ENCODE measurements at regions not wholly inside any gene's neighbourhood (a gene's known extent, or its start where the extent isn't known, plus 50 kb on each side); places are given as distances from the start of the nearest gene placed in this dataset.

GRCh38 chr2:144054911-144055310 is 465.0 kb downstream of the ZEB2 start:
- ChIA-PET CTCF (no interaction called here), POLR2A (no interaction called here)
- no peak for ATAC-seq
- Mint-ChIP-seq H3K9me3 (ENCODE audit: low read depth) (no peaks in the 10 kb centered on the region), H3K4me1 (no peaks in the 10 kb centered on the region), H3K36me3 (ENCODE audit: low read depth) (peaks cover 2% of the 10 kb centered on the region), H3K27ac (no peak overlapping the region), H3K4me3 (no peak overlapping the region), H3K27me3 (no peaks in the 10 kb centered on the region)
- intact Hi-C loops (cut with DNase I, micrococcal nuclease), result no loop called here
- no peak for DNase-seq

- Mint-ChIP-seq H3K27ac (no peak overlapping the region), H3K9me3 (ENCODE audit: low read depth) (no peaks in the 10 kb centered on the region), H3K4me1 (no peaks in the 10 kb centered on the region), H3K4me3 (no peak overlapping the region), H3K27me3 (no peaks in the 10 kb centered on the region), H3K36me3 (ENCODE audit: low read depth) (peaks cover 2% of the 10 kb centered on the region)
- POLR2A ChIA-PET, result no interaction called here
- ATAC-seq (no peak), DNase-seq (no peak)
- CTCF ChIA-PET, result no interaction called here
- intact Hi-C loops (cut with DNase I, micrococcal nuclease), result no loop called here
Observed at GRCh38 chr2:144052083-144052482, 467.8 kb downstream of the ZEB2 start.

DNA sequence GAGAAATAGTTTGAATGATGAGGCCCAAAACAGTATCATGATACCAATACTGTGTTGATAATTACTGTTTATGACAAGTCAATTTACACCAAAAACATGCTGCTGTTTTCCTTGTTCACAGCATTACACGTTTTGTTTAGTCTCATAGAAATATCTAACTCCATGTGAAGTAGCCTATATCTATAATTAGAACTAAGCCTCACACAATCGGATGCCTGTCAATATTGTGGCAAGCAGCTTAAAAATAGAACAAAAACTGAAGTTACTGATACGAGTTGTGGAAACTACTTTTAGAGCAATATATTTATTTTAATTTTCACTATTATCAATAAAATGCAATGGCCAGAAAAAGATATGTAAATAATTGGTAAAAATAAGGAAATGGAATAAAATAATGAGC is 470.8 kb downstream of the ZEB2 start:
- no peaks in the 10 kb centered on the region for H3K9me3 Mint-ChIP-seq (ENCODE audit: low read depth)
- DNase-seq (no peak), ATAC-seq (no peak)
- ChIA-PET CTCF (interaction anchor here (1.1 kb wide), 1 partner anchor 15 kb away, joined by 3 read pairs; no protein-coding TSS in a partner anchor), POLR2A (no interaction called here)
- intact Hi-C loops (cut with DNase I, micrococcal nuclease), result no loop called here
- no peak overlapping the region for H3K4me3 Mint-ChIP-seq
- no peaks in the 10 kb centered on the region for H3K27me3 Mint-ChIP-seq
- H3K4me1 Mint-ChIP-seq, result no peaks in the 10 kb centered on the region
- H3K27ac Mint-ChIP-seq, result no peak overlapping the region
- peaks cover 2% of the 10 kb centered on the region for H3K36me3 Mint-ChIP-seq (ENCODE audit: low read depth)

DNA sequence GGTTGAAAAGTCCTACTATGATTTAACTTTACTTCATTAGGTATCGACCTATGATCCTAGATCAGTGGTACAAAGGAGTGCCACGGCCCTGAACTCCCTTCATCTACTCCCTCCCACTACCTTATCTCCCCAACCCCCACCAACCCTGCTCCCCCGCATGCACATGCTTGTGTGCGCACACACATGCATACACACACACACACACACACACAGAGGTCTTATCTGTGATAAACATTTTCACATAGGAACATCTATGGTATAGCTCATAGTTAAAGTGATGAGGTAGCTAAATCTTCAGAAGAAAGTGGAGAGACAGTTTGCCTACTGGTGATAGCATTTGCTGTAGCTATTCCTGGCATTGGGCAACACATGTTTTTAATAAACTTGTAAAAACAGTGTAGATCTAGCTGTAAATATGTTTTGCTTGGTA is 471.3 kb downstream of the ZEB2 start:
- CTCF ChIA-PET, result interaction anchor here (0.6 to 1.1 kb wide), 3 partner anchors 15 to 32 kb away, joined by 3 to 4 read pairs (median 3); no protein-coding TSS in a partner anchor
- DNase-seq (no peak), ATAC-seq (no peak)
- Mint-ChIP-seq H3K27me3 (no peaks in the 10 kb centered on the region), H3K9me3 (ENCODE audit: low read depth) (no peaks in the 10 kb centered on the region), H3K4me3 (no peak overlapping the region), H3K27ac (no peak overlapping the region), H3K4me1 (no peaks in the 10 kb centered on the region), H3K36me3 (ENCODE audit: low read depth) (peaks cover 2% of the 10 kb centered on the region)
- intact Hi-C loops (cut with DNase I, micrococcal nuclease), result no loop called here
- POLR2A ChIA-PET, result no interaction called here

DNA sequence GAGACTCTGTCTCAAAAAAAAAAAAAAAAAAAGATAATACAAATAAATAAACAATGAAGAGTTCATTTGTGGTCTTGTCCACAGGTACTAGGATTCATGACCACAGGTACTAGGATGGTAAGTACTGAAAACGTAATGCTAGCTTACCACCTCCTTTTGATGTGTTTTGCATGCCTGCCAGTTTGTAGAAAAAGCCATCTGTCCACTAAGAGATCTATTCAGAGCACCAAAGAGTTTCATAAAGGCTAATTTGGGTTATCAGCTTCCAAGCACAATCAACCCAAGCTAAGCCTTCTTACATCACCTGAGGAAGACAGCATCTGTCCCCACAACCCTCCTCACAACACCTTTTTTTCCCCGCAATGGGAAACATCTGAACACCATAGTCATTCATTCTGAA is 477.2 kb downstream of the ZEB2 start:
- CTCF ChIA-PET, result no interaction called here
- no peaks in the 10 kb centered on the region for H3K36me3 Mint-ChIP-seq (ENCODE audit: low read depth)

DNA sequence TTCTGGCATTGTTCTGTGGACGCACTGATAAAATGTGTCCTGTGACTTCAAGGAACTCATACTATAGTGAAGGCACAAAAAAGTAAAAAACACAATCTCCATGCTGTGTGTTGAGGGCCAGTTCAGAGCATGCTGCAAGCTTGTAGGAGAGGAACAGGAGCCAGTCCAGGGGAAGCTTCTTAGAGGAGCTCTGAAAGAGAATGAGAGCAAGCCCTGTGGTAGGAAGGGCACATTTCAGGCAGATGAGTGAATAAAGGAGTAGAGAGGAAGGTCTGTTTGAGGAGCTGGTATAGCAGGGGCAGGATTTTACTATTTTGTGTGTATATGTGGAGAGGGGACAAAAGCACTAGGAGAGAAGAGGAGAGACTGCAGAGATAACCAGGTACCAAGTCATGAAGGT is 478.3 kb downstream of the ZEB2 start:
- H3K27ac Mint-ChIP-seq, result no peak overlapping the region

More for the DNA sequence above, 477.2 kb downstream of the ZEB2 start:
- Mint-ChIP-seq H3K27ac (no peak overlapping the region), H3K4me3 (no peak overlapping the region), H3K4me1 (peaks cover 4% of the 10 kb centered on the region), H3K27me3 (no peaks in the 10 kb centered on the region), H3K9me3 (ENCODE audit: low read depth) (no peaks in the 10 kb centered on the region)
- ATAC-seq (no peak), DNase-seq (no peak)
- POLR2A ChIA-PET, result no interaction called here
- intact Hi-C loops (cut with DNase I, micrococcal nuclease), result no loop called here

DNA sequence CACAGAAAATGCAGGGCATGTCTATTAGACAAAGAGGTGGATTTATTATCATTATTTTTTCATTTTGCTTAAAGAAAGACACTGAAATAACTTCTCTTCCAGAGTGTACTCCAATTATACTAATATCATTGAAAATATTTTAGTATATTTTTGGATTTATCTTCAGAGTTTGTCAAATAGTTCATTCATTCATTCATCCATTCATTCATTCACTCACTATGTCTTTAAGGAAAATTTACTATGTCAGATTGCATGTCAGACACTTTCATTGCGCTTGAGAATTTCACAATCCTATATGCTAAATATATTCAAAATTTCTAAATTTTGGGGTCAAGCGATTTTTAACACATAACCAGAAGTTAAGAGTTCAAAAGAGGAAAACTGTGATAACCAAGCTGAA is 479.1 kb downstream of the ZEB2 start:
- Mint-ChIP-seq H3K27ac (no peak overlapping the region), H3K4me1 (peaks cover 4% of the 10 kb centered on the region), H3K27me3 (no peaks in the 10 kb centered on the region), H3K36me3 (ENCODE audit: low read depth) (no peaks in the 10 kb centered on the region), H3K4me3 (no peak overlapping the region), H3K9me3 (ENCODE audit: low read depth) (no peaks in the 10 kb centered on the region)
- no peak for DNase-seq
- intact Hi-C loops (cut with DNase I, micrococcal nuclease), result no loop called here
- ChIA-PET CTCF (no interaction called here), POLR2A (no interaction called here)
- ATAC-seq, result no peak

More for the DNA sequence above, 478.3 kb downstream of the ZEB2 start:
- intact Hi-C loops (cut with DNase I, micrococcal nuclease), result no loop called here
- H3K4me1 Mint-ChIP-seq, result peaks cover 4% of the 10 kb centered on the region
- no peaks in the 10 kb centered on the region for H3K27me3 Mint-ChIP-seq
- no peak overlapping the region for H3K4me3 Mint-ChIP-seq
- ATAC-seq (no peak), DNase-seq (no peak)
- POLR2A ChIA-PET, result no interaction called here
- H3K36me3 Mint-ChIP-seq (ENCODE audit: low read depth), result no peaks in the 10 kb centered on the region
- no peaks in the 10 kb centered on the region for H3K9me3 Mint-ChIP-seq (ENCODE audit: low read depth)
- CTCF ChIA-PET, result interaction anchor here (0.5 kb wide), 1 partner anchor 654 kb away, joined by 3 read pairs; no protein-coding TSS in a partner anchor

DNA sequence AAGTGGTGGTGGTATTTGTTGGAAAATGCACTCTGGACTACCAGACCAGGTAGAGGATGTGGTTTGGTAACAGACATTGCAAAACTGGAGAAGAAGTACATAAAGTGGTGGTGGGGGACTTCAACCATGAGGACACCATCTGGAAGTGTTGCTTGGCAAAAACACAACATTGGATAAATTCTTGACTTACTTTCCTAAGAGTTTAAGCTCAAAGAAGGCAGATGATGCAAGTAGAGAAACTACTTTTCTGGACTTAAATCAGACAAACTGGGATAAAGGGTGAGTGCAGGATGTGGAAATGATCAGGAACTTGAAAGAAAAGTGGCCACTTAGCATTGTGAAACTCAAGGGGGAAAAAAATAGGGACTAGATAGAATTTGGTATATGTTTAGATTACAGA is 487.4 kb downstream of the ZEB2 start:
- ATAC-seq, result no peak
- Mint-ChIP-seq H3K4me3 (no peak overlapping the region), H3K4me1 (no peaks in the 10 kb centered on the region), H3K27ac (no peak overlapping the region), H3K36me3 (ENCODE audit: low read depth) (peaks cover 4% of the 10 kb centered on the region), H3K9me3 (ENCODE audit: low read depth) (no peaks in the 10 kb centered on the region), H3K27me3 (no peaks in the 10 kb centered on the region)
- DNase-seq, result no peak
- CTCF ChIA-PET, result interaction anchor here (0.7 kb wide), 1 partner anchor 137 kb away, joined by 3 read pairs; no protein-coding TSS in a partner anchor
- POLR2A ChIA-PET, result no interaction called here
- intact Hi-C loops (cut with DNase I, micrococcal nuclease), result no loop called here

DNA sequence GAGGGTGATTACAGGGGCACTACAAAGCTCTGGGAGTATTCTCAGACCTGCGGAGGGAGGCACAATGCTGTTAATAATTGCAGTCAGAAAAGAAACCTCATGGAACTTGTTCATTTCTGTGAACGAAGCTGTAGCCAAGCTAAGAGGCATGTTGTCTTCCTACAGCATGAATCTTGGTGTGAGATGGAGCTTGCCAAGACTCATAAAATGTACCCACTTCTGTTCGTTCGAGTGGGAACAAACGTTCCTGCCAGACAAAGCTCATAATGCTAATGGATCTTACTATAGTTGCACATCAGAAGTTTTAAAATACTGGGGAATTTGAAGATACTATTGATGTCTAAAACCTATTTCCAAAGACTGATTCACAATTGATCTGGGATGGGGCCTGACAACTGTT is 489.1 kb downstream of the ZEB2 start:
- intact Hi-C loops (cut with DNase I, micrococcal nuclease), result no loop called here
- ChIA-PET CTCF (interaction anchor here (0.9 kb wide), 1 partner anchor 18 kb away, joined by 3 read pairs; no protein-coding TSS in a partner anchor), POLR2A (interaction anchor here (0.6 kb wide), 1 partner anchor 295 kb away, joined by 4 read pairs; no protein-coding TSS in a partner anchor)
- H3K4me3 Mint-ChIP-seq, result no peak overlapping the region
- no peak for DNase-seq
- H3K36me3 Mint-ChIP-seq (ENCODE audit: low read depth), result peaks cover 4% of the 10 kb centered on the region
- H3K4me1 Mint-ChIP-seq, result no peaks in the 10 kb centered on the region
- H3K9me3 Mint-ChIP-seq (ENCODE audit: low read depth), result no peaks in the 10 kb centered on the region
- H3K27ac Mint-ChIP-seq, result no peak overlapping the region
- no peak for ATAC-seq
- H3K27me3 Mint-ChIP-seq, result no peaks in the 10 kb centered on the region

GRCh38 chr2:144027593-144027992 is 492.3 kb downstream of the ZEB2 start:
- Mint-ChIP-seq H3K4me3 (no peak overlapping the region), H3K36me3 (ENCODE audit: low read depth) (peaks cover 3% of the 10 kb centered on the region), H3K27ac (no peak overlapping the region), H3K9me3 (ENCODE audit: low read depth) (no peaks in the 10 kb centered on the region), H3K4me1 (no peaks in the 10 kb centered on the region), H3K27me3 (no peaks in the 10 kb centered on the region)
- ChIA-PET POLR2A (no interaction called here), CTCF (no interaction called here)
- ATAC-seq (no peak), DNase-seq (no peak)
- intact Hi-C loops (cut with DNase I, micrococcal nuclease), result no loop called here

GRCh38 chr2:144026753-144027152 is 493.2 kb downstream of the ZEB2 start:
- ChIA-PET CTCF (no interaction called here), POLR2A (no interaction called here)
- H3K4me3 Mint-ChIP-seq, result no peak overlapping the region

DNA sequence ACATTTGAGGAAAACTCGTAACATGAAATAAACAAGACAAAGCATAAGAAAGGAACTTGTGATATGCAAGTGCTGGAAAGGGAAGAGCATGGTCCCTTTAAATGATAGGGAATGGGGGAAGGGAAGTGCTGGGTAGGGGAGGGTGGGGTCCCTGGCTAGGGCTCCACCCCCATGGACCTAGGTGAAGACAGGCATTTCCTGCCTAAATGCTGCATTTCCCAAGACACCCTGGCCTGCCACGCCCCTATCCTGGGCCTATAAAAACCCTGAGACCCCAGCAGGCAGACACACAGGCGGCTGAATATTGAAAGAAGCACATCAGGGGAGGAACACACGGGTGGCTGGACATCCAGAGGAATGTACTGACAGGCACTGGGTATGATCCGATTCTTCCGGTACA is 499.9 kb downstream of the ZEB2 start:
- H3K4me1 Mint-ChIP-seq, result no peaks in the 10 kb centered on the region
- ATAC-seq (no peak), DNase-seq (no peak)
- H3K36me3 Mint-ChIP-seq (ENCODE audit: low read depth), result peaks cover 2% of the 10 kb centered on the region
- intact Hi-C loops (cut with DNase I, micrococcal nuclease), result no loop called here
- CTCF ChIA-PET, result interaction anchor here (0.6 kb wide), 1 partner anchor 10 kb away, joined by 3 read pairs; no protein-coding TSS in a partner anchor
- no peaks in the 10 kb centered on the region for H3K9me3 Mint-ChIP-seq (ENCODE audit: low read depth)
- H3K4me3 Mint-ChIP-seq, result no peak overlapping the region
- POLR2A ChIA-PET, result no interaction called here
- H3K27me3 Mint-ChIP-seq, result no peaks in the 10 kb centered on the region
- no peak overlapping the region for H3K27ac Mint-ChIP-seq

More at GRCh38 chr2:144026753-144027152, 493.2 kb downstream of the ZEB2 start:
- no peak for ATAC-seq
- Mint-ChIP-seq H3K9me3 (ENCODE audit: low read depth) (no peaks in the 10 kb centered on the region), H3K27ac (no peak overlapping the region), H3K36me3 (ENCODE audit: low read depth) (no peaks in the 10 kb centered on the region), H3K4me1 (no peaks in the 10 kb centered on the region), H3K27me3 (no peaks in the 10 kb centered on the region)
- intact Hi-C loops (cut with DNase I, micrococcal nuclease), result no loop called here
- no peak for DNase-seq

Data from activated CD4-positive, alpha-beta T cell treated with anti-CD3 and anti-CD28 coated beads for 36 hours (primary cell).